Fibroblast of upper back skin (primary cell): ENCODE measurements at regions not wholly inside any gene's neighbourhood (a gene's known extent, or its start where the extent isn't known, plus 50 kb on each side); places are given as distances from the start of the nearest gene placed in this dataset.
"Not testable (repeated sequence)": the region's sequence is repeated elsewhere in the genome, so short reads cannot be mapped to it uniquely, and the experiment has no call there.

Experiments
- DNase-seq: peaks from one replicate; pipeline ENCODE4 v3.0.0-alpha.2; 2013

DNA sequence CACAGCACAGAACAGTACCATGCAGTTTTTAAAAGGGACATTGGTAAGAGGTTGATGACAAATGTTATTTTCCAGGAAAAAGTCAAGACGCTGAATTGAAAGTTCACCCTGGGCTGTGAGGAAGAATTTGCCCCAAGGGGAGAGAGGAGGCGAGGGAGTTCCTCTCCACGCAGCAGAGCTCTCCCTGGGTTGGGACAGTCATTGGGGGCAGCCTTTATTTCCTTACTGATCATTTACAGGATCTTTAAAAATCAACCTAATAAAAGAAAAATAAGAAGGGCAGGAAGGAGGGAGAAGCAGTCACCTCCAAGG lies 49.9 kb upstream of the WNT7B start:
- no peak for DNase-seq

DNA sequence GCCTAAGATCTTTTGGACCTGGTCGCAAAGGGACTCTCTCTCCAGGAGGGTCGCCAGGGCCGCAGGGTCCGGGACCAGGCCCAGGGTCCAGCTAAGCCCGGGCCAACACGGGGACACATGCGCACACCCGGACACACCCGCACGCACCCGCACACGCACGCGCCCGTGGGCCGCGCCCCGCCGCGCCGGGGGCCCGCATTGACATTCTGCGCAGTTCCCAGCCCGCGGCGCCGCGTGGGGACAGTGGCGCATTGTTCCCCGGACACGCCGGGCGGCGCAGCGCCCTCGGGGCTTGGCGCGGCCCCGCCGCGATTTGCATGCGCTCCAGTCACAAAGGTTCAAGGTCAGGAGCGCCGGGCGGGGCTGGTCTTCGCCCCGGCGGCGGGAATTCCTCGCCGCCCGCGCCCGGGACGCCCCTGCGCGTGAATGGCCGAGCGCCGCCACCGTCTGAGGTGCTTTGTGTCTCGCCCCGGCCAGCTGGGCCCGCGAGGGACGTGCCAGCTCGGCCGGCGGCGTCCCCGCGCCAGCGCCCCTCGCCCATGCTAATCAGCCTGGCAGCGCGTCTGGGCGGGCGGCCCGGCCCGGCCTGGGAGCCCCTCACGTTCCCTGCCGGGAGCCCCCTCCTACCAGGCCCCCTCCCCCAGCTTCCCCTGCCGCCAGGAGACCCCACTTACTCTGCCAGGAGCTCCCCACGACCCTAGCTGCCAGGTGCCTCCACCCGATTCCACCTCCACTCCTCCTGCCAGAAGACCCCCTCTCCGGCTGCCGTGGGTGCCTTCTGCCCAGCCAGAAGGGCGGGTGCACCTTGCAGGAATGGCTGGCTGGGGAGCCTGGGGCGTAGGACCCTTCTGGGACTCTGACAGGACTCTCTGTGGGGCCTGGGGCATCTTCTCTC lies 50.5 kb upstream of the WNT7B start:
- DNase-seq, result no peak

DNA sequence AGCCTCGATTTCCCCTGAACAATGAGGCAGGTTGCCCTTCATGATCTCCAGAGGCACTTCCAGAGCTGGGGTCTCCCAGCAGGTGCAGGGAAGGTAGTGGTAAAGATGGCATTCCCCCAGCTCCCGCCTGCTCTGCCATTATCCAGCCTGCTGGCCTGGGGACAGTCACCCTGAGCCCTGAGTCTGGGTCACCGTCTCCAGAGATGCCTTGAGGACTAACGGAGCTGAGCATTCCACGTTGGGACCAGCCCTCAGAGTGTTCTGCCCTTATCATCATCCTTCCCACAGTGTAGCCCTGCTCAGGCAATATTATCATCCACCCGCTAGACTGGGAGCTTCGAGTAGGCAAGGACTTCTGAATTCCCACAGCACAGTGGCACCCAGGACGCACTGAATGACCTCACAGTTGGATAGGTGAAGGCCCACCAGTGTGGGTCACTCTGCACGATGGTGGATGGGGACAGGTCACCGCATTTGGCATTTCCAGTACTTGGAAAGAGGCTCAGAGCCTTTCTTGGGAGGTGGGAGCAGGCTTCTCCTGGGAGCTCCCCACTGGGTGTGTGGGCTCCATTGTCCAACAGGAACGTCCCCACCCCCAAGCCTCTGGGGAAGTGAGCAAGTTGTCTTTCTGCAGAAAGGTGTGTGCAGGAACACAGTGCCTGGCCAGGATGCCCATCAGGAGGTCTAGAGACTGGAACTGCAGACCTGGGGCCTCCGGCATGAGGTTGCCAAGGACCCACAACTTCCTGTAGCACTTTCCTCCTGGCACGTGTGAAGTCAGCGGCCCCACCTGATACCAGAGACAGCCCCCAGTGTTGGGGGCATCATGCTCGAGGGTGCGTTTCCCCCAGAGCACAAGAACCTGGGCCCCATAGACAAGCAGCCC lies 51.4 kb upstream of the WNT7B start:
- no peak for DNase-seq

DNA sequence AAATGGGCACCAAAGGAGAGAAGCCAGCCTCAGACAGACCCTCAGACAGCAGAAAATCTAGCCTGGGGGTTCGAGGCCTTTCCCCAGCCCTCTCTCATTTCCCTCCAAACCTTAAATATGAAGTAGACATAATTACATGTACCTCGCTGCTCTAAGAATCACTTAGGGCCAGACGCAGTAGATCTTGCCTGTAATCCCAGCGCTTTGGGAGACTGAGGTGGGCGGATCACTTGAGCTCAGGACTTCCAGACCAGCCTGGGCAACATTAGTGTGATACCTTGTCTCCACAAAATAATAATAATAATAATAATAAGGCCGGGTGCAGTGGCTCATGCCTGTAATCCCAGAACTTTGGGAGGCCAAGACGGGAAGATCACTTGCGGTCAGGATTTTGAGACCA lies 52.1 kb upstream of the WNT7B start:
- no peak for DNase-seq

DNA sequence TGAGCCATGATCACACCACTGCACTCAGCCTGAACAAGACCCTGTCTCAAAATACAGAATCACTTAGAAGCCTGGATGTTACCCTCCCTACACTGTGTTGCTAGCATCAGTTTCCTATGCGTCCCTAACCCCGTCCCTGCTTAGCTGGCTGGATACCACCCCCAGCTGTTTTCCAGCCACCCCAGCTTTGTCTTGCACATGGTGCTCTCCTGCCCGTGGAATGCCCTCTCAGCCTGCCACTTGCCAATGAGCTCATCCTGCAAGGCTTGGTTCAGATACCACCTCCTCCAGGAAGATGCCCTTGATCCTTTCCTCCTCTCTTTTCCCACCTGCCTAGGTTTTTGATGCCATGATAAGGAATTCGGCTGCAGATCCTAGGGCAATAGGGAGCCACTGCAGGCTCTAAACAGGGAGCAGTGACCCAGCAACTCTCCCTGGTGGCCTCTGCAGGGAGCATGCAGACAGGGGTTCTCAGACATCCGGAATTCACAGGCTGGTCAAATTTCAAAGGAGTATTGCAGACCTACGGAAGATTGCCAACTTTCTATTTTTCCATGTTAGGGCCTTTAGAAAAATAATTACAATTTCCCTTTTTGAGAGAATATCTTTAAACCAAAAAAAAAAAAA lies 52.7 kb upstream of the WNT7B start:
- DNase-seq, result no peak

DNA sequence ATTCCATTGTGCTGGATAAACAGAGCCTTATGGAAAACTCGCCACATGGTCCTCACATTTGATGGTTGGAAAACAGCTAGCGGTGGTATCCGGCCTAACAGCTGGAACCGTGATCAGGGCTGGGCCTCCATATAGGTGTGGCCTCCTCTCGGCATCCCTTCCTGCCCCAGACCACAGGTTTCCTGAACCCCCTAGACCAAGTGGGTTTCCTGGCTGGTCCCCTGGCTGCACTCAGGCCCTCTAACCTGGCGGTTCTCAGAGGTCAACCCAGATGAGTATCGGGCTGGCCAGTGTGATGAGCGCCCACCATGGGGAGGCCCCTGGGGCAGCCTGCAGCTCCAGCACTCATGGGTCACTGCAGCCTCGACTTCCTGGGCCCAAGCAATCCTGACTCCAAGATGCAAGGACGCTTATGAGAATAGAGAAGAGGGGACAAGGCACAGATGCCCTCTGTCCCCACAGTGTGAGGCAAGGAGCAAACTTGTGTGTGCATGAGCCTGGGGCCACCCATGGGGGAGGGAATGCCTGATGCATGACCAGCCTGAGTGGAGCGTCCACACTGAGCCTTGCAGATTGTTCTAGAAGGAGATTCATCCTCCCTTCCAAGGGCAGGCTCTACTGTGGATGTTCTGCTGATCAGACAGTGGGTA lies 53.4 kb upstream of the WNT7B start:
- no peak for DNase-seq

DNA sequence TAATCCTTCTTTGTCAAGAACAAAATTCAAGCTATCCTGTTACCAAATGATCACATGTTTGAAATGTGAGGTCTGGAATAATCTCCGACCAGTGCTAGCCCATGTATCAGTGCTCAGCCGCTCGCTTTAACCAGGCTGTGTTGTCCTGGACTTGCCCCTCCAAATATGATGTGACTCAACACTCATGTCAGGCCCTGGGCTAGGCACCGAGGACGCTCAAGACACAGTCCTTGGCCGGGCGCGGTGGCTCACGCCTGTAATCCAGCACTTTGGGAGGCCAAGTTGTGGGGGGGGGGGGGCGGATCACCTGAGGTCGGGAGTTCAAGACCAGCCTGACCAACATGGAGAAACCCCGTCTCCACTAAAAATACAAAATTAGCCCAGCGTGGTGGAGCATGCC lies 54.1 kb upstream of the WNT7B start:
- no peak for DNase-seq

DNA sequence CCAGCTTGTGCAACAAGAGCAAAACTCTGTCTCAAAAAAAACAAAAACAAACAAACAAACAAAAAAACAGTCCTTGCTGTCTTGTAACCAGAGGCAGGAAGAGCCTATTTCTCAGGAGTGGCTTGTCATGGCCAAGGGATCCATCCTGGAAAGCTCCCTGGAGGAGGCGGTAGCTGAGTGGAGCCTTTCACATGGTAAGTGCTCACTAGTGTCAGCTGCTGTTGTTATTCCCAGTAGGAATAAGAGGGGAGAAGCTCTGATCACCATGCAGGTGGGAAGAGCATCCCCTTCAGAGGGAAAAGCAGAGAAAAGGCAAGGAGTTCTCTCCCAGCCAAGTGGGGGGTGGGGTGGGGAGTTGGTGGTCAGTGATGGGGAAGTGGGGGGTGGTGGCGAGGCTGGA lies 54.6 kb upstream of the WNT7B start:
- no peak for DNase-seq

DNA sequence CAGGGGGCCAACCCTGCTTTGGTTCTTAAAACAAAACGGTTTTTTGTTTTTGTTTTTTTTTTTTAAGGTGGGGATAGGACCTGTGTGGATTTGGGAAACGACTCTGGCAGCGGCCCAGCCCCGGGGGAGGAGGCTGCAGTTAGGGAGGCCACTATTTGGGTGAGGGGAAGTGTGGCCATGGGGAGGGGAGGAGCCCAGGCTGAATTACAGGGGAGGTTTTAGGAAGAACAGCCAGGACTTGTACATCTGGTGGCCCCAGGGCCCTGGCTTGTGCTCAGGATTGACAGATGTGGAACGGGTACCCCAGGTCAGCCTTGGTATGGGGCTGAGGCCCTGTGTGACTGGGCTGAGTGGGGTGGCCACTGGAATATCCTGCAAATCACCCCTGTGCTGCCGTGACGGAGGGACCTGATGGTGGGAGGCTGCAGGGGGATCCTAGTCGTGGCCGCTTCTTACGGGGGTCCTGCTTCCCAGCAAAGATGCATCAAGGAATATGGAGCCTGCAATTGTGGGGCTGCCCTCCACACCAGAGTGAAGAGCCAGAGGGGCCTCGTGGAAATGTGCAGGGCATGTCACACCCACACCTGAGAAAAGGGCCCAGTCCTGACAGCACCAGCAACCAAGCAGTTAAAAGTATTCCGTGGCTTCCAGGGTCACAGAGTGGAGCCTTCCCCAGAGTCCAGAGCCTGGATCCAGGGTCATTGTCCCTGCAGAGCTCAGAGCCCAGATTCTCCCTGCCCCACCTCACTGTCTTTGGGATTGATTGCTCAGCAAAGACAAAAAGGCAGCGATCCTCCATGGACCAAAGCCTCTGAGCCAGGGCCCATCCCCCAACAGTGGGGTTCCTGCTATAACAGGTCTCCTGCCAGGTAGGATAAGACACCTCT lies 55.2 kb upstream of the WNT7B start:
- no peak for DNase-seq

DNA sequence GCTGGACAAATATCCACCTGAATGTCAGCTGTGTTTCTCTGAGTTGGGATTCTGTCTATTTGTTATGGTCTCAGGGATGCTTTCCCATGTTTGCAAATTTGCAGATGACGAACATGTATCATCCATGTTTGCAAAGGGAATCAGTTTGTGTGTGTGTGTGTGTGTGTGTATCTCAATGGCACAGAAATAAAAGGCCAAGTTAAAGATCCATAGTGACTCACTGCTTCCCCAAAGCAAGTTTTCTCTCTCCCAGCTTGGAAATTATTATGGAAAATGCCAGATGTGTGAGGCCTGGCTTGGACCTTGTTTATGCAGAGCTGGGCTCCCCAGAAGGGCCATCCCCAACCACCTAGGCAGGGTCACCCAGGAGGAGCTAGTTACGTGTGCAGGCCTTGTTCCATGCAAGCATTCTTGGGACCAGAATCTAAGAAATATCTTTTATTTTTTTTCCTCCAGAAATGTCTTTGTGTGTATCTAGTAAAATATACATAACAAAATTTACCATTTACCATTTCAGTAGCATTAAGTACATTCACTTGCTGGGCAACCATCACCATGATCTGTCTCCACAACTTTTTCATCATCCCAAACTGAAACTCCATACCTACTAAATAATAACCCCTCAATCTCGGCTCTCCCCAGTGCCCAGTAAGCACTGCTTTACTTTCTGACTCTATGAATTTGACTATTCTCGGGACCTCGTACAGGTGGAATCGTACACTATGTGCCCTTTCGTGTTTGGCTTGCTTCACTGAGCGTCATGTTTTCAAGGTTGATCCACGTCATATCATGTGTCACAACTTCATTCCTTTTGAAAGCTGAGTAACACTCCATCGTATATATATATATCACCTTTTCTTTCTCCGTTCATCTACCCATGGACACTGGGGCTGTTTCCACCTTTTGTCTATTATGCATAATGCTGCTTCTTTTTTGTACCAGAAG lies 56.6 kb upstream of the WNT7B start:
- peak; percentile 56 for DNase-seq

DNA sequence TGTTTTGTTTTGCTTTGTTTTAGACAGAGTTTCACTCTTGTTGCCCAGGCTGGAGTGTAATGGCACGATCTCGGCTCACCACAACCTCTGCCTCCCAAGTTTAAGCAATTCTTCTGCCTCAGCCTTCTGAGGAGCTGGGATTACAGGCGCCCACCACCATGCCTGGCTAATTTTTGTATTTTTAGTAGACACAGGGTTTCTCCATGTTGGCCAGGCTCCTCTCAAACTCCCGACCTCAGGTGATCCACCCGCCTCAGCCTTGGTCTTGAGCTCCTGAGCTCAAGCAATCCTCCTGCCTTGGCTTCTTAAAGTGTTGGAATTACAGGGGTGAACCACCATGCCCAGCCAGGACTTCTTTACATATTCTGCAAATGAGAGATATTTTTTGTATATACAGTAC lies 57.5 kb upstream of the WNT7B start:
- DNase-seq, result not testable (repeated sequence)

DNA sequence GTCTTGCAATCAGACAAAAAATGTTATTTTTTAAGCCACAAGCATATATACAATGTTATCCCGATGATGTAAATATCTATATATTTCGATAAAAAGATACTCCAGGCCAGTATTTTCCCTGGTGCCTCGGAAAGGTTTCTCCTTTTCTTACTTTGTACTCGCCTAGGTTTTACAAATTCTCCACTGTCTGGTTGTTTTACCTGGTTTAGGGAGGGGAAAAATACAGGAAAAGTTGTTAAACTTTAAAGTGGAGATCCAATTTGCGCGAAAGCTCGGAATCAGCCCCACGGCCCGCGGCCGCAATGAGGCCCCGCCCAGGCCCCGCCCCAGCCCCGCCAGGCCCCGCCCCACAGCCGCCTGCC lies 58.4 kb upstream of the WNT7B start:
- no peak for DNase-seq

DNA sequence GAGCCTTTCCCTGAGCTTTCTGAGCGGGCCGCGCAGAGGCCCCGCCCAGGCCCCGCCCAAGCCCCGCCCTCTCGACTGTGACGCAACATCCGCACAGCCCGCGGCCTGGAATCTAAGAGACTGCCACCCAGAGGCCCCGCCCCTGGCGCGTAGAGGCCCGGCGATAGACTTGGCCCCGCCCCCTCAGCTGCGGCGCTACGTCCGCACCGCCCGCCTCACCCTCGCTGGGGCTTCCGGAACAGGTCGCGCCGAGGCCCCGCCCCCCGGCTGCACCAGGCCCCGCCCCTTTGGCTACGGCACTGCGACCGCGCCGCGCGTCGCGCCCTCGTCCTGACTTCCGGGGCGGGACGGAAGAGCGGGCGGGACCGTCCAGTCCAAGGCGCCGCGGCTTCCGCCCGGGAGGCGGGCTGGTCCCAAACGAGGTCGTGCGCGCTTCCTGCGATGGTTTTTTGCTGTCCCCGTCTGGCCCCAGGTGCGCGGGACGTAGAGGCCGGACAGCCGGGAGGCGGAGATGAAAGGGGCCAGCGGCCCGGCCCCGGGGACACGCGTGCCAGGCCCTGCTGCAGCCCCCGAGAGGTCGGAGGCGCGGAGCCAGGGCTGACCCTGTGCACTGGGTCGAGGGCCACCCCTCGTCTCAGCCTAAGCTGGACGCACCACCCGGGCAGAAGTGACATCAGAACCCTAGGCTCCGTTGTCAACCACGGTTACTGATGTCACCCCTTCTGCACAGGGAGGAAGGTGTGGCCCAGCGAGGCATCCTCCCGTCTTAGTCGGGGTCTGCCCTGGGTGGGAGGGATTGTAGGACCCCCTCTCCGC lies 59.0 kb upstream of the WNT7B start:
- peak; percentile 99 for DNase-seq

DNA sequence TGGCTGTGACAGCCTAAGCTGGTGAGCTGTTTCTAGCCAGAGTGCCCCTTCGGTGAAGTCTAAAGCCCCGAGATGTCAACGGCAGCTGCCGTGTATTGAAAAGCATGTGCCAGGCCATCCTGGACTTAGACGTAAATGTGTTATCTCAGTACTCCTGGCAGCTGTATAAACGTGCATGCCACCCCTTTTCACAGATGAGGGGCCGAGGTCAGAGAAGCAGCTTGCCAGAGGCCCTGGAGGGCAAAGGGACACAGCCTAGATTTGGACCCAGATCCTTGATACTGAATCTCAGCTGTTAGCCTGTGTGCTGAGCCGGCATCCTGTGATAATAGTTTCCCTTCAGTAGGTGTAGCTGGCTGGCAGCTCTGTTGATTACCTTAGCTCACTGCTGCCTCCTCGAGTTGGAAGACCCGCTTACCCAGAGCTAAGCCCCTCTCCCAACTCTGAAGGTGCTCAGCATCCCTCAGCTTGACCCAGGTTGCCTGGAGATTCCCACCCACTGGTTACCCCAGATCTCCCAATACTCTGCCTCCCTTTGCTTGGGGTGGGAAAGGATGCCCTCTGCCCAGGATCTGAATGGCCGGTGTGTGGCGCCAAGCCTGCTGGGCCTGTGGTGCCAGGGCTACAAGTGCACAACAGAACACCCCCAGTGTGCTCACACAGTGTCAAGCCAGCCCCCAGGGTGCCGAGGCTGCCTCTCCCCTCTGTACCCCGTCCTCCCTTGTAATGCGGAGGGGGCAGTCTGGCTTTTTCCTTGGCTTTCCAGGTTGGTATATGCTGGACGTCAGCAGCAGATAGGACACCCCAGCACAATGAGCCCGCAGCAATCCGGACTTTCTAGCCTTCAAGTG lies 59.8 kb upstream of the WNT7B start:
- DNase-seq, result no peak

DNA sequence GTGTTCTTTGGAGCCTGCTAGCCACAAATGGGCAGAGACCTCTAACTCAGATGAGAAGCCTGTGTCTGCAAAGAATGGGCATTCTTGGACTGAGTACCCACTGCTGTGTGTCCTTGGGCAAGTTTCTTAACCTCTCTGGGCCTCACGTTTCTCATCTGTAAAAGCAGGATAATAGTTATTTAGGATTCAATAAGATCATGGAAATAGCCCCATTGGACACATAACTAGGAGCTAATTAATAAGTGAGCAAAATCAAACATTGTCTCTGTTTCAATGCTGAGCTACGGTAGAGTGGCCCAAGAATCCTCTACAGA lies 61.2 kb upstream of the WNT7B start:
- DNase-seq, result no peak

DNA sequence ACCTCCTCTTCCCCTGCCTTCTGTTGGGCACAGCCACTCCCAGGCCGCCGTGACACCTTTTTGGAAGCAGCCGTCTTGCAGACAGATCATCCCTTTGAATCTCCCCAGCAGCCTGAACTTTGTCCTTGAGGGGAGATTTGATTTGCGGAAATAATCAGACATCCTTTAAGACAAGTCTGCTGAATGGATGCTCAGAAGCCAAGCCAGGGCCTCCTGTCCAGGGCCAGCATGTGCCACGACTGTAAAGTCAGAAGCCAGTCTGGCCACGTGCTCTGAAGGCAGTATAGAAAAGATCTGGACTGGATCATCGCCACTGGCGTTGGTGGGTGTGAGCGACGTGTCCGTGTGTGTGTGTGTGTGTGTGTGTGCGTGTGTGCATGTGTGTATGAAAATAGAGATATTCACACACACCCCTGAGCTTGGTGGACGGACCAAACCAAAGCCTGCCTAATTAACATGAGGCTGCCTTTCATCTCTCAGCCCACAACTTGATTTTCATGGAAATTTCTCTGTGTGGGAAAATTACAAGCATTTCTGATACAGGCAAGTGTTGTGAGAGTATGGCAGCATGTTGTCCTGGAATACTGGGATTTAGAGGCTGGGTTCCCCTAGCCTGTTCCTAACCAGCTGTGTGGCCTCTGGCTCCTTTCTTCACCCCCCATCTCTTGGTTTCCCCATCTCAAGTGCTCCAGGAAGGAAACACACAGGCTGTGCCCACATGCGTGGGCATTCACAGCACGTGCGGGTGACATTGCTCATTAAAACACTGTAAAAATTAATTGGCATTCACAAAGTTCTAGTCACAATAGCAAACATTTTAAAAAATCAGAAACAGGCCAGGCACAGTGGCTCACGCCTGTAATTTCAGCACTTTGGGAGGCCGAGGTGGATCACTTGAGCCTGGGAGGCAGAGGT lies 61.8 kb upstream of the WNT7B start:
- no peak for DNase-seq

DNA sequence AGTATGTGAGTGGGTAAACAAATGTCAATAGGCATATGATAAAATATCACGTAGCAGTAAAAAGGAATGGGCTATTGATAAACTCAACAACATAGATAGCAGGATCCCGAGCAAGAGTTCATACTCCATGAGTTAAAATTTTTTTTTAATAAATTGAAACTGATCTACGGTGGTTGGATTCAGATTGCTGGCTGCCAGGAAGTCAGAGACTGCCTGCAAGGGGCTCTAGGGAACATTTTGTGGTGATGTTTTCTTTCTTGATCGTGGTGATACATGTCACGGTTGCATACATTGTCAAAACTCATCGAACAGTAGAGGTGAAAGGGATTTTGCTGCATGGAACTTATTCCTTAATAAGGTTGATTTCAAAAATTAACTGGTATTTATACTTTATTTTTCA lies 62.6 kb upstream of the WNT7B start:
- DNase-seq, result no peak
